GM21786 (cell line): ENCODE measurements at regions not wholly inside any gene's neighbourhood (a gene's known extent, or its start where the extent isn't known, plus 50 kb on each side); places are given as distances from the start of the nearest gene placed in this dataset.

Source experiments
- ATAC-seq: cut with Tn5 transposase; IDR thresholded peaks from one replicate; pipeline ENCODE4 v1.9.1; 2021; ENCODE audit not compliant: unreplicated experiment

DNA sequence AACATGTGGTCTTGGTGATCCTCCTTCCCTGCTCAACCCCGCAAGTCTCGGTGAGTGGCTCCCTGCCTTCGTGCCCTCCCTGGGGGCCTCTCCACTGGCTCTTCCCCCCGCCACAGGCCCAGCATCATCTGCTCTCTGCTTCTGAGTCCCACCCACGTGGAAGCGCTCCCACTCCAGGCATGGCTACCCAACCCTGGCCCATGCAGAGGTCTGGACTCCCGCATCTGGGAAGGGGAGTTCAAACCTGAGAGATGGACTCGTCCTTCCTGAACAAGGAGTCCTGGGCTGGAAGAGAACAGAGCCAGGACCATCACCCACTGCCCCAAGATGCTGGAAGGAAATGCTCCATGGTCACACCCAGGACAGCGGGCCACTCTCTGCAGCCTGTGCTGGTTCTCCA lies 90.8 kb downstream of the DHCR7 start:
- no peak for ATAC-seq

DNA sequence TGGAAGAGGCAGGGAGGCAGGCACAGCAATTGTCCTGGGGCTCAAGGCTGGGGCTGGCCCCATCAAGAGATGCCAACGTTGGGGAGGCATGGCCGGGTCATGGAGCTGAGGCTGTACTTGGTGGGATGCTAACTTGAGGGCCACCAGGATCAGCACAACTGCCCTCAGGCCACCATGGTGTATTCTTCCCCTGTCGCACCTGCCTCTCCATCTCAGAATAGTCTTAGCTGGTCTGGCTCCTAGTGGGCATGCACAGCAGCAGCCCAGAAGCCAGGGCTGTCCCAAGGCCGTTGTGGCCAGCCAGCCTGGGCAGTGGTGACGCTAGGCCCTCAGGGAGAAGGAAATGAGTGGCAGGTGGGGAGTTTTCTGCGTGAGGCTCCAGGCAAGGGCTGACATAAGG lies 91.3 kb downstream of the DHCR7 start:
- ATAC-seq = no peak

DNA sequence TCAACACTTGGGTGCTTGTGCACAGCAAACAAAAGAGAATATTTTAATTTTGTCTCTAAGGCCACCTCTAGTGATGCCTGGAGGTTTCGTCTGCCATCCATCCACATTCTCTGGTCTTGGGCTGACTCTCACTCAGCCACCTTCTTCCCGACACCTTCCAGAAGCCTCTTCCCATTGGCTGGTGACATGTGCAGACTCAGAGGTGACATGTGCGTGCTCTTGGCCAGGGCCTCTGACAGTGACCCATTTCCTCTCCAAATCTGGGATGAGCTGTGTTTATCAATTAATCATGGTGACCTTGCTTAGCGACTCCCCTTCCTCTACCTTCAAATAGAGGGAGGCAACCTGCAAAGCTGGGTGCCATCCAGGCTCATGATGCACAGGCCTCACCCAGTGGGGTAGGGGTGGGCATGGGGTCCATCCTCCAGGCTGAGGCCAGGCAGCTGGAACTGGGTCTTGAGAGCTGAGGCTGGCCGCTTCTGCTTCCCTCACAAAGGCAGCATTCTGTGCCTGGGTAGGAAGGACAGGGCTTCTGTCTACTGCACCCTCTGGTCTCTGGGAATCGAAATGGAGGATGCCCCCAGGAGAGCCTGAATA lies 91.8 kb downstream of the DHCR7 start:
- no peak for ATAC-seq

DNA sequence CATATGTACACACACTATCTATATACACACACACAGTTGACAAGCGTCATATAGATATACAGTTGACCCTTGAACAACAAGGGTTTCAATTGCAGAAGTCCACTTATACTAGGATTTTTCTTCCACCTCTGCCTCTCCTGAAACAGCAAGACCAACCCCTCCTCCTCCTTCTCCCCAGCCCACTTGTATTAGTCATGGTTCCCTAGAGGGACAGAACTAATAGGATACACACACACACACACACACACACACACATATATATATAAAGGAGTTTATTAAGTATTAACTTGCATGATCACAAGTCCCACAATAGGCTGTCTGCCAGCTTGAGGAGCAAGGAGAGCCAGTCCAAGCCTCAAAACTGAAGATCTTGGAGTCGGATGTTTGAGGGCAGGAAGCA lies 92.9 kb downstream of the DHCR7 start:
- ATAC-seq = no peak

DNA sequence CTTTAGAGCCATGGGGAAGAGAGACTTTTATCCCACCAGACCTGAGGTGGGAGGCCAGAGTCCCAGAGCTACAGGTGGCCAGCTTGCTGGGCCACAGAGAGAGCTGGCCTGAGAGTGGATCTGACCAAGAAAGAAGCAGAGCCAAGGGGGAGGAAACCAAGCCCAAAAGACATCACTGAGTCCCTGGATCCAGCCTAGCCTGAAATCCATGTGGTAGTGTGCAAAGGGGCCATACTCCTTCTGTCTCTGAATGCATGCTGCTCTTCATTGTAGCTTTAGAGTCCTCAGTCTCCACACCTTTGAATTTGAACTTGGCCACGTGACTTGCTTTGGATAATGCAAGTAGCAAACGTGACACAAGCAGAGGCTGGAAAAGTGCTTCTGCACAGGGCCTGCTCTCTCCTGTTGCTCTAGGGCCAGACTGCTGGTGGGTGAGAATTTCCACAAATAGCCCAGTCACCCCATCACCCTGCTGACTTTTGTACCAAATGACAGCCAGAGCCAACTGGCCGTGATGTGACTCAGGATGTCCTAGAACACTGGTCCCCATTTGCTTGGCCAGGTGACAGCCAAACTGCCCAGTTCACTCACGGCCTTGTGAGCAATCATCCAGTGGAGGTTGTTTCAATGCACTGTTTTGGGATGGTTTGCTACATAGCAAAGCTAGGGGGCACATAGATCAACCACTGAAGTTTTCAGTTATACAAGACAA lies 93.6 kb downstream of the DHCR7 start:
- ATAC-seq = no peak

DNA sequence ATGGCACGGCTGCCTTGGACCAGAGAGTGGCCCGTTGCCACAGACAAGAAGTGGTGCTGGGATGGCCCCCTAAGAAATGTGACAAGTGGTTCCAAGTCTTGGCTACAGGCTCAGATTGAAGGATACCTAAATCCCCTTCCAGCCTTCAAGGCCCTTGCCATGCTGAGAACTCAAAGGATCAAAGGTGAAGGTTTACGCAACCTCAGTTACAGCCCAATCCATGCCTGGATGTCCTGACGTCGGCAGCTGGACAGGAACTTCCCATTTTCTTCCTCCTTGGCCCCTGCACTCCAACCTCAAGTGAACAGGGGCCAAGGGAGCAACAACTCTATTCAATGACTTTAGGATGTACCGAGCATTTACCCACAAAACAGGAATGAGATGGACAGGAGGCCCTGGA lies 95.4 kb downstream of the DHCR7 start:
- ATAC-seq = no peak

DNA sequence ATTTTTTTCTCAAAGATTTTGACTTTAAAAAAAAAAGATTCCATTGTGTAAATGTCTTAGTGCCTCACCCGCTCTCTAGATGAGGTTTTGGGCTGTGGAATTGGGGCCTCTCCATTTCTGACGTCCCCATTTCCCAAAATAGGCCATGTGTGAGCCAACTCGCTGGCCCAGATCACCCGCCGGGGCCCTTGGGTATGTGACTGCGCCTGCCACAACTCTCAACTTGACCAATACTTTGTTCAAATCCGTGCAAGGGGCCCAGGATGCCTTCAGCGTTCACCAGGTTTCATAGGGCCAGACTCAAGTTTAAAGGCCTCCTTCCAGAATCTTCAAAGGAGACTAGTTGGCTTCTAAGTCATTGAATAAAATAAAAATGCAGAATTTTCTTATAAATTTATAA lies 96.0 kb downstream of the DHCR7 start:
- no peak for ATAC-seq

DNA sequence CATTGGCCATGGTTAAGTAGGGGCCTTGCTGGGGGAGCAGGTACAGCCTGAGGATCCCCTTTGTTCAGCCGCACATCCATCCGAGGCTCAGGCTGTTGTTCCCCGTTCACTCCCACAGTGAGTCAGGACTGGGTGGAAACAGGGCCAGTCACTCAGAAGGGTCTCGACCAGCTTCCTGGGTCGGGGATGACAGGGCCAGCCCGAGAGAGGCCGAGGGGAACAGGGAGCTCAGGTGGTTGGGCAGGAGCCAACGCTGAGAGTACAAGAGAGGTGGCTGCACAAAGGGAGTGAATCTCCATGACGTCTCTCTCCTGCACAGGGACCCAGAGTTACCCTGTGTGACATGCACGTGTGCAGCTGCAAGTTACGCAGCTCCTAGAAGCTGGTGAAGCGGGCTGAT lies 97.2 kb upstream of the SHANK2 start:
- no peak for ATAC-seq

DNA sequence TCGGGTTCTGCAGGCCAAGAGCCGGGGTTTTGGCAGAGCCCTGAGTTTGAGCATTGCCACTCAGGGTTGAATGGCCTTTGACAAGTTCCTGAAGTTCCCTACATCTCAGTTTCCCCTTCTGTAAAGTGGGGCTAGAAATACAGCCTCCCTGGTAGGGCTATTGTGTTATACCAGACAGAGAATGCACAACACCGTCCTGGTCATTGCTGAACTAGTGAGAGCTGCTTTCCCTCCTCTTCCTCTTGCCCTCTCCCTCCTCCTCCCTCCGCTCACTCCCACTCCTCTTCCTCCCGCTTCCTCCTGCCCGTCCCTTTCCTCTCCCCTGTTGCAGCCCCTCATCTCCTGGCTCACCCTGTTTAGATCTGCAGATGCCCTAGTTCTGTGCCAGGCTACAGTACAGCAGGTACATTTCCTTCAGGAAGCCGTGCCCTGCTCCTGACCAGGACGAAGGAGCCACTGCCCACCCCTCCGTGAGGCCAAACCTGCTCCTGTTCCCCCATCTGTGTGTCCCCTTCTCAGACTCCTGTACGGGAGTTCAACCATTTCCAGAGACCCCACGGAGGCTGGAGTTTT lies 91.5 kb upstream of the SHANK2 start:
- no peak for ATAC-seq

DNA sequence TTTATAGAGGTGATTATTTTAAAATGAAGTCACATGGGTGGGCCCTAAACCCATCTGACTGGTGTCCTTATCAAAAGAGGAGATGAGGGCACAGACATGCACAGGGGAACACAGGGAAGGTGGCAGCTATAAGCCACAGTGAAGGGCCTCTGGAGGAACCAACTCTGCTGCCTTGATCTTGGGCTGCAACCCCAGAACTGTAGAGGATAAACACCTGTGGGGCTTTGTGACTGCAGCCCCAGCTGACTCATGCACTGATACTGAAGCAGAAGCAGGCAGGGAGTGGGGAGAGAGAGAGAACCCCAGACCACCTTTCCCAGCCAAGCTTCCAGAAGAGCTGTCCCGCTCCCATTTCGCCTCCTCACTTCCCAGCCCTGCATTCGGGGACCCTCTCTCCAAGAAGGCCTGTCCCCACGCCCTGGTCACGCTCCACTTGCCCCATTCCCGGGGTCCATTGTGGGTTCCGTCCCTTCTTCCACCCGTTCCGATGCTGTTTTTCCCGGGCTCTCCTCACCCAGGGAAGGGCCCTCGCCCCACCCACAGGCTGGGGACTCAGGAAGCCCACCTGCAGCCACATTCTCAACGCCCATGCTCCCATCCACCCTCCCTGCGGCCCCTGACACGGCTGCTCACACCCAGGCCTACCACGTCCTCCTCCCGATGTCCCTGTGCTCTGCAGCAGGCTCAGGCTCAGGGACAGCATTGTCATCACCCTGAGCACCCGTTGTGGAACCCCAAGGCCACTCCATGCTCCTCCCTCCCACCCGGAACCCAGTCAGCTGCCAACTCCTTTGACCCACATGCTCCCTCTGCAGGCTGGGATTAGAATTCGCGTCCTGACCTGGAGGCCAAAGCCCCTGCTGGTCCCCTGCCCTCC lies 90.8 kb upstream of the SHANK2 start:
- no peak for ATAC-seq

DNA sequence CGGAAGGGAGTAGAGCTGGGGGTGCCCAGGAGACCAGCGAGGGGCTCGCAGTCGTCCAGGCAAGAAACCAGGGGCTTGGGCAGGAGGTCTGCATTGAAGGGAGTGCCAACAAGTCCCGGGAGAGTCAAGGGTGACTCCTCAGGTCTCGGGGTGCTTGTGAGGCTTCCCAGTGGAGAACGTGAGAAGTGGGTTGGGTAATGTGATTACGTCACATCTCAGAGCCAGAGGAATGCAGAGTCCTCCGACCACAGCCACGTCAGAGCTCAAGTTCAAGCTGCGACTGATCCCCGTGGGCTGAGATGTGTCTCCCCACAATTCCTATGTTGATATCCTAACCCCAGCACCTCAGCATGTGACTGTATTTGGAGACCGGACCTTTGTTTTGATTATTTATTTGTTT lies 89.7 kb upstream of the SHANK2 start:
- ATAC-seq = no peak

DNA sequence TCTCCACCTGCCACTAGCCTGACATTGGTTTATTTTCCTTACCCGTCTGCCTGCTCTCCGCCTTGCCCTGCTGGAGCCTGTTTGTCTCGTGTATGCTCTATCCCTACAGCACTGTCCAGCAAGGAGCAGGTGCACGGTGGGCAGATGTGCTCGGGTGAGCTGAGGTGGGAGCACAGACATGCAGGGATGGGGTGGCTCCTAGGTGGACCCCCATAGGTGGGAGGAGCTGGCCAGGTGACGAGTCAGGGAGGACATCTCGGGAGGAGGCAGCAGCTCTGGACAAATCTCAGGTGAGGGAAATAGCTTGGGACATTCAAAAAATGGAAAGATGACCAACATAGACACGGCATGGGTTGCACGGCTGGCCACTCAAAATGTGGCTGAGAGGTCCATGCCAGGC lies 89.2 kb upstream of the SHANK2 start:
- ATAC-seq = no peak

DNA sequence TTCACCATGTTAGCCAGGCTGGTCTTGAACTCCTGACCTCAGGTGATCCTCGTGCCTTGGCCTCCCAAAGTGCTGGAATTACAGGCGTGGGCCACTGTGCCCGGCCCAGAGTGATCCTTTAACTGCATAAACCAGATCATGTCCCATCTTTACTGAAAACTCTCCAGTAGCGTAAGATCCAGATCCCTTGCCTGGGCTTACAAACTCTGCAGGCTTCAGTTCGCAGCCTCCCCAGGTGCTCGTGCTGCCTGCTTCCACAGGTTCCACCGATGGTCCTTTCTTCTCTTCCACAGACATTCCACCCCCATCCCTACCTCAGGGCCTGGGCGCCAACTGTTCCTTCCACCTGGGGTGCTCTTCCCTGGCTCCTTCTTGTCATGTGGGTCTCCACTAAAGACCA lies 88.8 kb upstream of the SHANK2 start:
- ATAC-seq = no peak

DNA sequence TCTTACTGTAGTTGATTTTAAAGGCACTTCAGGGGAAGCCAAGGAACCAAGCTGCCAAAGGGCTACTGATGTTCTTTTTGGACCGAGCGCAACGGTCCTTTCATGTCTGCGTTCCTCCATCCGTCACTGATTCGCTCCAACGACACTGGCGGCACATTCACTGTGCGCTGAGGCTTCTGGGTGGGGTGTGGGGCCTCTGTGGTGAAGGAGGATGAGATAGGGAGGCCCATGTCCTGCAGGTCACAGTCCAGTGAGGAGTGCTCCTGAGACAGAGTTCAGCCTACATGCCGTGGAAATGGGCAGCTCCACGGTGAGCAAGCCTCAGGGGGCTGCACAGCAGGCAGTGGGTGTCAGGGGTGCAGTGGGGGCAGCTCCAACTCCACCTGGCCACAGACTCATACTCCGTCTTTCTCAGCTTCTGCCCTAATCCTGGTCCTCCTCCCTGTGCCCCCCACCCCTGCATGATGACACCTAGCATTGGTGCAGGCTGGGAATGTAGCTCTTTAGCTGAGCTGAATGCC lies 87.8 kb upstream of the SHANK2 start:
- no peak for ATAC-seq

DNA sequence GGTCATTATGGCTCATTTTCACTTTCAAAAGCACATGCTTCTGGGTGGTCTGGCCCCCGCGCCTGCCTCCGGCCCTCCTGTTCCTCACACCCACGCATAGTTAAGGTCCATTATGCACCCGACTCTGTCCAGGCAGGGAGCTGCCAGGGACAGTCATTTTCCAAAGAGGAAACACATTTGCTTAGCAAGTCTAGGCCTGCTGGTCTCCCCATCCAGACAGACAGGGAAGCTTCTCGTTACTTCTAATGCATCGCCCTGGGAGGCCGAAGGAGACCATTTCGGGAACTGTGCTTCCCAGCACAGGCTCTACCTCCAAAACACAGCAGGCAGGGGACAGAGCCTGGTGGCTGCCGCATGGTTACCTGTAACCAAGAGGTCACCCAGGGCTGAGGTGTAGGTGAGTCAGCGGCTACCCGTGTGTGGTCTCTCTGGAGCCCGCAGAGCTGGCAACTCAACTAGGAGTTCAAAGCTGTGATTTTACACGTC lies 87.1 kb upstream of the SHANK2 start:
- no peak for ATAC-seq

DNA sequence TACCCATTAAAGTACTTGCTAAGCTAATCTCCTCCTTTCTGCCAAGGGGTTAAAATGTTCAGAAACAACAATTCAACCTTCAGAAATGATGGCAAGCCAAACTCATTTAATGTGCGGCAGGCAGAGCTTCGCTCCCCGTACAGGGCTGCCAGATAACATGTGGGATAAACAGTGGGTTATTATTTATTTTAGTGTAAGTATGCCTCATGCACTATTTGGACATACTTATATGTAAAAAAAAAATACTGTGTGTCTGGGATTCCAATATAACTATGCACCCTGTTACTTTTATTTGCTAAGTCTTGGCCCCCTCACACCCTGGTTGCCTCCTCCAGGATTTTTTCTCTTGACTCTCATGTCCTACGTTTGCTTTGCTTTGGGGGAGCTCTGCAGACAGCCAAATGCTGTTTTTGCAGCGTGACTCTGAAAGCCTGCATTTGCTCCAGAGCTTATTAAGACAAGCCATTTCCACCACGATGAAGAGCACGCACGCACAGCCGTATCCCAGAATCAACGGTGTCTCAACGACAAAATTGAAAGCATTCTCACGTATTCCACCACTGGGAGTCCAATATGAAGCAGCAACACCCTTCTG lies 86.5 kb upstream of the SHANK2 start:
- no peak for ATAC-seq

DNA sequence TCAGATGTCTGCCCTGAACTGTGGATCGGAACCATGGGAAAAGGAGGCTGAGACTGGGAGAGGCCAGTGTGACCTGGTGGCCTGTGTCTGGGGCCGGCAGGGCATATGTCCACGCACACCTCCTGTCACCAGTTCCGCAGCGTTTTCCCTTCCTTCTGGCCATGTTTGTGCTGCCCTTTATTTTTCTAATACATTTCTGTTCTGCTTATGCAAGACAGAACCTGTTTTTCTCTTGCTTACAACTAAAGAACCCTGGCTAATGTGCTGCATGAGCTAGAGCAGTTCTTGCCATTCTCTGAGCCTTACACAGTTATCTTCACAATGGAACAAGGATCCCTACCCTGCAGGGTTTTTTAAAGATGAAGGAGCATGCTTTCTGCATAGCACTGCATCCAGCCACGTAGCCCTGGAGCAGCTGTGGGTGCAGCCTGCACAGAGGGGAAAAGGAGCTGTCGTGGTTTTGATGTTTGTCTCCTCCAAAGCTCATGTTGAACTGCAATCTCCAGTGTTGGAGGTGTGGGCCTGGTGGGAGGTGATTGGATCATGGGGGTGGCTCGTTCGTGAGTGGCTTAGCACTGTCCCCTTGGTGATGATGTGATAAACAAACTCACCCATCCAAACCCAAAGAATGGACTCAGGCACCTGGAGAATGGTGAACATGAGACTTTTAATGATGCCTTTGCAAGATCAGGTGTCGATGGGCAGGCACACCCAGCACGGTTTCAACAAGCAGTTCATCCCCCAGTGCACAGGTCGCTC lies 84.8 kb upstream of the SHANK2 start:
- no peak for ATAC-seq

DNA sequence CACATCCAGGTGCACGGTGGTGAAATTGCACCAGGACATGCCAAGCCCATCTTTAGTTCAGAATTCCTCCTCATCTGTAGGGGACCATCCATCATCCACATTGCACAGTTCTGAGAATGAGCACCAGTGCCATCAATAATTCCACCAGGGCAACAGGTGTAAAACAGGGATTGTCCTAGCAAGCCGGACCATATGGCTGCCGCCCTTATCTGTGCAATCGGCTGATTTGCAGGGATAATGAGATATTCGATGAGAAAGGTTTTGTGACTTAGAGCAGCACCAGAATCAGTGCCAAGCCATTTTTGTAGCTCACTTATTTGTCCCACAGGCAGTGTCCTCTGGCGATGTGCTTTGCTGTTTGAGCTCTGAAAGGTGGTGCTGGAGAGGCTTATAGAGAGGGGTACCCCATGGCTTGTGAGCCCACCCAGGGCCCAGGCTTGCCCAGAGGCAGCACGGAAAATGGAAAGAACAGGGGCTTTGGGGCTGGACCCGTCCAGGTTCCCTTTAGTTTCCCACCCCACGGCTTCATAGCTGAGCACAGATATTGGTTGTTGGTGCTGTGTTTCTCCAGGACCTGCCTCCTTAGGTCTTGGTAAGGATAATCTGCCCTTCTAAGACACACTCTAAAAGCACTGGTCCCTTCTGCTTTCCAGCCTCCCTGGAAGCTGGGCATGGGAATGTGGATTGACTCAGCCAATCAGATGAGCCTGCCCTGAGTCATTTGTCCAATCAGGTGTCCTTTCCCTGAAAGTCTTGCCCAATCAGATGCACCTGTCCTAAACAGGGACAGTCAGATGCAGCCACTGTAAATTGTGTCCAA lies 84.0 kb upstream of the SHANK2 start:
- ATAC-seq = no peak

DNA sequence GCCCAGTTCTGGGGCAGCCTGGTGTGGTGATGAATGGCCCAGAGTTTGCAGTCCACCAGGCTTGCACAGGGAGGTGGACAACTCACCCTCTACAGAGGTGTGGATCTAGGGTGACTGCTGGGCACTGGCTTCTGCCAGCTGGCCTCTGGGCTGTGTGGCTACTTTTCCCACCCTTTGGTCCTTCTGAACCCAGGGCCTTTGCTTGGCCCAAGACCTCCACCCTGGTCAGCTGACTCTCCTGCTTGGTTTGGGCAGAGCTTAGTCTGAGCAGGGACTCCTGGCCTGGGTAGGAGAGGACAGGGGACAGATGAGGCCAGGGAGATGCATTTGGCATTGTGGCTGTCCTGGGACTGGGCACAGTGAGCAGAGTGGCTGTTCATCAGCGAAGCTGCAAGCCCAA lies 83.0 kb upstream of the SHANK2 start:
- no peak for ATAC-seq
